ENCODE measurements at regions not wholly inside any gene's neighbourhood (a gene's known extent, or its start where the extent isn't known, plus 50 kb on each side); places are given as distances from the start of the nearest gene placed in this dataset.

GRCh38 chr3:139216958-139217357, 126.9 kb upstream of the MRPS22 start:
- no peaks in the 10 kb centered on the region for H3K36me3 Mint-ChIP-seq
- H3K4me1 Mint-ChIP-seq, result no peaks in the 10 kb centered on the region
- H3K9me3 Mint-ChIP-seq, result peaks cover 4% of the 10 kb centered on the region
- H3K27me3 Mint-ChIP-seq (ENCODE audit: low read depth), result peaks cover 45% of the 10 kb centered on the region
- no peak for DNase-seq (ENCODE audit: low spot score in 2 of 2, unreplicated experiment in 2 of 2)
- no peak overlapping the region for H3K27ac Mint-ChIP-seq
- TF ChIP-seq CTCF (IDR thresholded peaks at IDR 0.05; ENCODE audit: unreplicated experiment), result no peak
- H3K4me3 Mint-ChIP-seq, result no peak overlapping the region

GRCh38 chr3:139217633-139218032, 126.2 kb upstream of the MRPS22 start:
- Mint-ChIP-seq H3K4me1 (no peaks in the 10 kb centered on the region), H3K27ac (no peak overlapping the region), H3K27me3 (ENCODE audit: low read depth) (peaks cover 47% of the 10 kb centered on the region), H3K4me3 (no peak overlapping the region), H3K9me3 (peaks cover 4% of the 10 kb centered on the region), H3K36me3 (no peaks in the 10 kb centered on the region)
- no peak for DNase-seq (ENCODE audit: low spot score in 2 of 2, unreplicated experiment in 2 of 2)
- TF ChIP-seq CTCF (IDR thresholded peaks at IDR 0.05; ENCODE audit: unreplicated experiment), result no peak

- Mint-ChIP-seq H3K36me3 (no peaks in the 10 kb centered on the region), H3K4me1 (no peaks in the 10 kb centered on the region), H3K4me3 (no peak overlapping the region), H3K27ac (no peak overlapping the region), H3K9me3 (peaks cover 4% of the 10 kb centered on the region), H3K27me3 (ENCODE audit: low read depth) (peaks cover 49% of the 10 kb centered on the region)
- TF ChIP-seq CTCF (IDR thresholded peaks at IDR 0.05; ENCODE audit: unreplicated experiment), result no peak
- DNase-seq (ENCODE audit: low spot score in 2 of 2, unreplicated experiment in 2 of 2), result no peak
Measured at GRCh38 chr3:139218046-139218445, 125.8 kb upstream of the MRPS22 start.

- peaks cover 41% of the 10 kb centered on the region for H3K27me3 Mint-ChIP-seq (ENCODE audit: low read depth)
- TF ChIP-seq CTCF (IDR thresholded peaks at IDR 0.05; ENCODE audit: unreplicated experiment), result no peak
- peaks cover 4% of the 10 kb centered on the region for H3K9me3 Mint-ChIP-seq
- no peak for DNase-seq (ENCODE audit: low spot score in 2 of 2, unreplicated experiment in 2 of 2)
- H3K4me1 Mint-ChIP-seq, result no peaks in the 10 kb centered on the region
- H3K4me3 Mint-ChIP-seq, result no peak overlapping the region
- no peaks in the 10 kb centered on the region for H3K36me3 Mint-ChIP-seq
- no peak overlapping the region for H3K27ac Mint-ChIP-seq
Measured at GRCh38 chr3:139219463-139219862, 124.4 kb upstream of the MRPS22 start.

GRCh38 chr3:139222100-139222657, 121.6 kb upstream of the MRPS22 start:
- Mint-ChIP-seq H3K4me1 (peaks cover 10% of the 10 kb centered on the region), H3K4me3 (no peak overlapping the region)

More at GRCh38 chr3:139222100-139222657, 121.6 kb upstream of the MRPS22 start:
- Mint-ChIP-seq H3K9me3 (peaks cover 4% of the 10 kb centered on the region), H3K27me3 (ENCODE audit: low read depth) (peaks cover 20% of the 10 kb centered on the region), H3K27ac (no peak overlapping the region), H3K36me3 (no peaks in the 10 kb centered on the region)
- TF ChIP-seq CTCF (IDR thresholded peaks at IDR 0.05; ENCODE audit: unreplicated experiment), result no peak
- DNase-seq (ENCODE audit: low spot score in 2 of 2, unreplicated experiment in 2 of 2), result no peak

Data from mesothelial cell of epicardium (in vitro differentiated cells).